ENCODE measurements at regions not wholly inside any gene's neighbourhood (a gene's known extent, or its start where the extent isn't known, plus 50 kb on each side); places are given as distances from the start of the nearest gene placed in this dataset.
"Not testable (repeated sequence)": the region's sequence is repeated elsewhere in the genome, so short reads cannot be mapped to it uniquely, and the experiment has no call there.

- DNase-seq (ENCODE audit: low read depth): no peak
Measured at GRCh38 chr2:209070262-209070661, 353.6 kb upstream of the MAP2 start.

GRCh38 chr2:209073151-209073550 is 350.7 kb upstream of the MAP2 start:
- no peak for DNase-seq (ENCODE audit: low read depth)

- DNase-seq (ENCODE audit: low read depth): no peak
Measured at GRCh38 chr2:209074711-209075110, 349.1 kb upstream of the MAP2 start.

- no peak for DNase-seq (ENCODE audit: low read depth)
Measured at GRCh38 chr2:209076151-209076550, 347.7 kb upstream of the MAP2 start.

- DNase-seq (ENCODE audit: low read depth): no peak
Measured at GRCh38 chr2:209086761-209087160, 337.1 kb upstream of the MAP2 start.

- no peak for DNase-seq (ENCODE audit: low read depth)
Measured at GRCh38 chr2:209091056-209091455, 332.8 kb upstream of the MAP2 start.

- no peak for DNase-seq (ENCODE audit: low read depth)
Measured at GRCh38 chr2:209094221-209094620, 329.6 kb upstream of the MAP2 start.

- DNase-seq (ENCODE audit: low read depth): no peak
Measured at GRCh38 chr2:209095432-209095831, 328.4 kb upstream of the MAP2 start.

- DNase-seq (ENCODE audit: low read depth): no peak
Measured at GRCh38 chr2:209097168-209097567, 326.7 kb upstream of the MAP2 start.

GRCh38 chr2:209102319-209102718 is 321.5 kb upstream of the MAP2 start:
- no peak for DNase-seq (ENCODE audit: low read depth)

GRCh38 chr2:209113026-209113425 is 310.8 kb upstream of the MAP2 start:
- DNase-seq (ENCODE audit: low read depth): no peak

- no peak for DNase-seq (ENCODE audit: low read depth)
Measured at GRCh38 chr2:209114588-209115240, 309.1 kb upstream of the MAP2 start.

- DNase-seq (ENCODE audit: low read depth): no peak
Measured at GRCh38 chr2:209121691-209122090, 302.2 kb upstream of the MAP2 start.

GRCh38 chr2:209125291-209125690 is 298.6 kb upstream of the MAP2 start:
- DNase-seq (ENCODE audit: low read depth): no peak

GRCh38 chr2:209138079-209138478 is 285.8 kb upstream of the MAP2 start:
- DNase-seq (ENCODE audit: low read depth): no peak

- DNase-seq (ENCODE audit: low read depth): no peak
Measured at GRCh38 chr2:209141142-209141541, 282.7 kb upstream of the MAP2 start.

GRCh38 chr2:209141818-209142217 is 282.0 kb upstream of the MAP2 start:
- DNase-seq (ENCODE audit: low read depth): no peak

GRCh38 chr2:209145220-209145691 is 278.6 kb upstream of the MAP2 start:
- not testable (repeated sequence) for DNase-seq (ENCODE audit: low read depth)

- no peak for DNase-seq (ENCODE audit: low read depth)
Measured at GRCh38 chr2:209145941-209146681, 277.7 kb upstream of the MAP2 start.

GRCh38 chr2:209146682-209147320 is 277.0 kb upstream of the MAP2 start:
- no peak for DNase-seq (ENCODE audit: low read depth)

GRCh38 chr2:209147981-209148380 is 275.9 kb upstream of the MAP2 start:
- DNase-seq (ENCODE audit: low read depth): no peak

GRCh38 chr2:209160800-209161588 is 262.9 kb upstream of the MAP2 start:
- no peak for DNase-seq (ENCODE audit: low read depth)

All from non-pigmented ciliary epithelial cell (primary cell).